DND-41 (cell line): ENCODE measurements at regions not wholly inside any gene's neighbourhood (a gene's known extent, or its start where the extent isn't known, plus 50 kb on each side); places are given as distances from the start of the nearest gene placed in this dataset.

Experiments
- ATAC-seq: fragments of 200-7000 bp; cut with Tn5 transposase; 3 replicates; pipeline ENCODE4 v1.9.1; 2021; ENCODE audit warnings: low read depth; ENCODE audit not compliant: insufficient read depth
- DNase-seq: peaks from one replicate; pipeline ENCODE4 v3.0.0-alpha.2; 2020
- H2AFZ ChIP-seq: 2 replicates; pipeline ENCODE4 v1.6.0; 2012; ENCODE audit warnings: low read depth, low read length
- H3K27ac ChIP-seq: 2 replicates; pipeline ENCODE4 v1.5.1; 2012; ENCODE audit warnings: low read length, inconsistent platforms
- H3K27me3 ChIP-seq: fragments of 200-600 bp; sonication (generic); 2 replicates; pipeline ENCODE4 v1.6.0; 2012; ENCODE audit warnings: low read length, mild to moderate bottlenecking, inconsistent platforms; ENCODE audit not compliant: insufficient read depth, poor library complexity
- H3K36me3 ChIP-seq: 2 replicates; pipeline ENCODE4 v1.5.1; 2012; ENCODE audit warnings: low read length, inconsistent platforms; ENCODE audit not compliant: insufficient read depth
- H3K4me1 ChIP-seq: 2 replicates; pipeline ENCODE4 v1.5.1; 2012; ENCODE audit warnings: mild to moderate bottlenecking, low read length; ENCODE audit not compliant: insufficient read depth
- H3K4me2 ChIP-seq: 2 replicates; pipeline ENCODE4 v1.6.0; 2012; ENCODE audit warnings: mild to moderate bottlenecking, moderate library complexity, low read length, inconsistent platforms; ENCODE audit not compliant: insufficient read depth
- H3K4me3 ChIP-seq, 2 experiments: fragments of 200-600 bp in 1 of 2; shearing (Covaris generic) in 1 of 2; 2 replicates each; pipeline ENCODE4 v1.5.1; 2012 to 2016; ENCODE audit warnings: inconsistent platforms in 2 of 2, low read length in 2 of 2, mild to moderate bottlenecking in 2 of 2, low read depth in 1 of 2, moderate library complexity in 1 of 2
- H3K79me2 ChIP-seq: 2 replicates; pipeline ENCODE4 v1.6.0; 2012; ENCODE audit warnings: low read length, inconsistent platforms; ENCODE audit not compliant: insufficient read depth
- H3K9ac ChIP-seq: 2 replicates; pipeline ENCODE4 v1.6.0; 2012; ENCODE audit warnings: low read depth, mild to moderate bottlenecking, inconsistent platforms, low read length, moderate library complexity
- H3K9me3 ChIP-seq: 2 replicates; pipeline ENCODE4 v1.5.1; 2012; ENCODE audit warnings: low read length, moderate library complexity, mild to moderate bottlenecking, inconsistent platforms; ENCODE audit not compliant: insufficient read depth, severe bottlenecking
- H4K20me1 ChIP-seq: 2 replicates; pipeline ENCODE4 v1.6.0; 2012; ENCODE audit warnings: low read length; ENCODE audit not compliant: insufficient read depth
- CTCF ChIP-seq: IDR thresholded peaks from 2 replicates; pipeline ENCODE4 v1.5.1; 2012; ENCODE audit warnings: borderline replicate concordance, low read length, moderate library complexity, mild to moderate bottlenecking; ENCODE audit not compliant: poor library complexity, severe bottlenecking; ENCODE audit errors: extremely low read depth
- EZH2 ChIP-seq: IDR thresholded peaks from 3 replicates; pipeline ENCODE4 v1.6.1; 2012; ENCODE audit warnings: borderline replicate concordance, low read depth, mild to moderate bottlenecking, moderate library complexity, low read length, inconsistent platforms; ENCODE audit not compliant: severe bottlenecking

- H3K9ac ChIP-seq: no peak overlapping the region
- peaks cover 4% of the 10 kb centered on the region for H3K27me3 ChIP-seq
- H3K9me3 ChIP-seq: no peaks in the 10 kb centered on the region
- H4K20me1 ChIP-seq: no peaks in the 10 kb centered on the region
- ATAC-seq (peak; percentile 79; the same call in 2 of the 3 replicates), DNase-seq (peak; percentile 8)
- peak; percentile 86 for TF ChIP-seq CTCF
- TF ChIP-seq EZH2: no peak
- H3K4me1 ChIP-seq: no peaks in the 10 kb centered on the region
- H3K4me2 ChIP-seq: no peak overlapping the region
- H3K27ac ChIP-seq: no peak overlapping the region
- H3K36me3 ChIP-seq: no peaks in the 10 kb centered on the region
- H3K79me2 ChIP-seq: no peaks in the 10 kb centered on the region
- no peak overlapping the region for H2AFZ ChIP-seq
- no peak overlapping the region for H3K4me3 ChIP-seq
Measured at GRCh38 chr6:18323935-18324705, 59.8 kb upstream of the DEK start.

GRCh38 chr6:18317850-18318249 is 53.5 kb upstream of the DEK start:
- H3K4me2 ChIP-seq: no peak overlapping the region
- H3K27ac ChIP-seq: no peak overlapping the region
- DNase-seq: no peak
- no peaks in the 10 kb centered on the region for H3K36me3 ChIP-seq
- no peaks in the 10 kb centered on the region for H3K27me3 ChIP-seq
- H3K4me3 ChIP-seq: no peak overlapping the region
- H3K9me3 ChIP-seq: no peaks in the 10 kb centered on the region
- TF ChIP-seq CTCF: no peak
- no peak for TF ChIP-seq EZH2
- no peaks in the 10 kb centered on the region for H4K20me1 ChIP-seq
- no peaks in the 10 kb centered on the region for H3K4me1 ChIP-seq
- no peak overlapping the region for H3K9ac ChIP-seq
- no peak overlapping the region for H2AFZ ChIP-seq
- no peaks in the 10 kb centered on the region for H3K79me2 ChIP-seq
- no peak for ATAC-seq

GRCh38 chr6:18314317-18314997 is 50.1 kb upstream of the DEK start:
- no peaks in the 10 kb centered on the region for H3K9me3 ChIP-seq
- no peak overlapping the region for H3K4me3 ChIP-seq
- no peaks in the 10 kb centered on the region for H3K36me3 ChIP-seq
- no peaks in the 10 kb centered on the region for H3K4me1 ChIP-seq
- no peaks in the 10 kb centered on the region for H4K20me1 ChIP-seq
- no peaks in the 10 kb centered on the region for H3K79me2 ChIP-seq
- no peaks in the 10 kb centered on the region for H3K27me3 ChIP-seq
- H2AFZ ChIP-seq: no peak overlapping the region
- DNase-seq (no peak), ATAC-seq (no peak)
- H3K4me2 ChIP-seq: no peak overlapping the region
- no peak overlapping the region for H3K27ac ChIP-seq
- H3K9ac ChIP-seq: no peak overlapping the region
- TF ChIP-seq EZH2 (no peak), CTCF (no peak)
